ENCODE measurements at regions not wholly inside any gene's neighbourhood (a gene's known extent, or its start where the extent isn't known, plus 50 kb on each side); places are given as distances from the start of the nearest gene placed in this dataset.
"Not testable (repeated sequence)": the region's sequence is repeated elsewhere in the genome, so short reads cannot be mapped to it uniquely, and the experiment has no call there.

- H3K36me3 ChIP-seq (ENCODE audit: insufficient read depth, low read length); POLR2A ChIA-PET (ENCODE audit: partially characterized antibody); intact Hi-C loops (cut with micrococcal nuclease); H3K4me1 ChIP-seq (ENCODE audit: insufficient read depth, low read length); CTCF ChIA-PET (ENCODE audit: partially characterized antibody); DNase-seq; H3K4me1 Mint-ChIP-seq; H3K4me3 Mint-ChIP-seq; H3K36me3 Mint-ChIP-seq; H3K27ac ChIP-seq (ENCODE audit: low read depth, low read length); H3K27me3 Mint-ChIP-seq; H3K9me3 Mint-ChIP-seq; H3K27ac Mint-ChIP-seq; H3K9me3 ChIP-seq (ENCODE audit: control insufficient read depth in 1 of 2, low read length in 2 of 2); H3K27me3 ChIP-seq (ENCODE audit: insufficient read depth, low read length); H3K4me3 ChIP-seq (ENCODE audit: low read length in 2 of 2): not testable (repeated sequence)
Measured at GRCh38 chr12:9402432-9403040, 194.3 kb upstream of the PZP start.

DNA sequence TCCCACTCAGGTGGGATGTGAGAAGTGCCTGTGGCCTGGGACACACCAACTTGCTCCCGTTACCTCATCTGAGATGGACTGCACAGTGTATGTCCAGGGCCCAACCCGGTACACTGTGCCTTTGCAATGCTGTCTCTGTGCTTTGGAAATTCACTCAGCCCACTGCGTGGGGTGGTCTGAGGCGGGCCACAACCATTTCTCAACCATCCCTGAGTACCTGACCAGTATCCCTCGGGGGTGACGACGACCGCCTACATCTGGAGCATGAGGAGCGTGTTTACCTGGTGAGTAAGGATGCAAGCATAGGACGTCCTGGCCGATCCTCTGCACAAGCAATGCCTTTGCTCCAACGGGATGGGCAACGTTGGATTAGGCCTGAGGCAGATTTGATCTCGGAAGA, 188.2 kb upstream of the PZP start:
- H3K4me1 ChIP-seq (ENCODE audit: insufficient read depth, low read length); POLR2A ChIA-PET (ENCODE audit: partially characterized antibody); H3K4me1 Mint-ChIP-seq; H3K9me3 Mint-ChIP-seq; H3K27ac ChIP-seq (ENCODE audit: low read depth, low read length); H3K27ac Mint-ChIP-seq; H3K4me3 Mint-ChIP-seq; CTCF ChIA-PET (ENCODE audit: partially characterized antibody); H3K27me3 ChIP-seq (ENCODE audit: insufficient read depth, low read length); H3K36me3 Mint-ChIP-seq; DNase-seq; H3K36me3 ChIP-seq (ENCODE audit: insufficient read depth, low read length); intact Hi-C loops (cut with micrococcal nuclease); H3K4me3 ChIP-seq (ENCODE audit: low read length in 2 of 2); H3K9me3 ChIP-seq (ENCODE audit: control insufficient read depth in 1 of 2, low read length in 2 of 2): not testable (repeated sequence)
- peaks cover 0 to 11% of the 10 kb centered on the region in 2 donors for H3K27me3 Mint-ChIP-seq

GRCh38 chr12:9395220-9395619, 187.0 kb upstream of the PZP start:
- H3K4me1 ChIP-seq (ENCODE audit: insufficient read depth, low read length); H3K4me3 Mint-ChIP-seq; POLR2A ChIA-PET (ENCODE audit: partially characterized antibody); intact Hi-C loops (cut with micrococcal nuclease); CTCF ChIA-PET (ENCODE audit: partially characterized antibody); H3K27me3 ChIP-seq (ENCODE audit: insufficient read depth, low read length); H3K36me3 ChIP-seq (ENCODE audit: insufficient read depth, low read length); H3K4me1 Mint-ChIP-seq; H3K27ac ChIP-seq (ENCODE audit: low read depth, low read length); DNase-seq; H3K4me3 ChIP-seq (ENCODE audit: low read length in 2 of 2); H3K9me3 ChIP-seq (ENCODE audit: control insufficient read depth in 1 of 2, low read length in 2 of 2); H3K9me3 Mint-ChIP-seq; H3K27ac Mint-ChIP-seq; H3K36me3 Mint-ChIP-seq: not testable (repeated sequence)
- H3K27me3 Mint-ChIP-seq: peaks cover 0 to 11% of the 10 kb centered on the region in 2 donors

- Mint-ChIP-seq H3K27me3 (peaks cover 0 to 11% of the 10 kb centered on the region in 2 donors), H3K4me3 (no peak overlapping the region), H3K36me3 (peaks cover 0 to 7% of the 10 kb centered on the region in 2 donors), H3K4me1 (peaks cover 2 to 4% (median 2%) of the 10 kb centered on the region in 4 donors), H3K27ac (no peak overlapping the region), H3K9me3 (no peaks in the 10 kb centered on the region)
- ChIA-PET POLR2A (ENCODE audit: partially characterized antibody) (no interaction called here), CTCF (ENCODE audit: partially characterized antibody) (no interaction called here)
- no peak for DNase-seq
- Histone ChIP-seq H3K9me3 (ENCODE audit: control insufficient read depth in 1 of 2, low read length in 2 of 2) (no peaks in the 10 kb centered on the region), H3K36me3 (ENCODE audit: insufficient read depth, low read length) (no peaks in the 10 kb centered on the region), H3K4me1 (ENCODE audit: insufficient read depth, low read length) (no peaks in the 10 kb centered on the region), H3K4me3 (ENCODE audit: low read length in 2 of 2) (no peak overlapping the region), H3K27ac (ENCODE audit: low read depth, low read length) (no peak overlapping the region), H3K27me3 (ENCODE audit: insufficient read depth, low read length) (no peaks in the 10 kb centered on the region)
- intact Hi-C loops (cut with micrococcal nuclease): no loop called here
Measured at GRCh38 chr12:9392842-9393241, 184.6 kb upstream of the PZP start.

- Histone ChIP-seq H3K27ac (ENCODE audit: low read depth, low read length) (no peak overlapping the region), H3K4me3 (ENCODE audit: low read length in 2 of 2) (no peak overlapping the region), H3K4me1 (ENCODE audit: insufficient read depth, low read length) (no peaks in the 10 kb centered on the region), H3K36me3 (ENCODE audit: insufficient read depth, low read length) (no peaks in the 10 kb centered on the region), H3K27me3 (ENCODE audit: insufficient read depth, low read length) (no peaks in the 10 kb centered on the region), H3K9me3 (ENCODE audit: control insufficient read depth in 1 of 2, low read length in 2 of 2) (no peaks in the 10 kb centered on the region)
- Mint-ChIP-seq H3K4me3 (no peak overlapping the region), H3K9me3 (no peaks in the 10 kb centered on the region), H3K27ac (no peak overlapping the region), H3K27me3 (peaks cover 0 to 11% of the 10 kb centered on the region in 2 donors), H3K36me3 (peaks cover 0 to 6% of the 10 kb centered on the region in 2 donors), H3K4me1 (peaks cover 9 to 13% (median 10%) of the 10 kb centered on the region in 4 donors)
- DNase-seq: no peak
- intact Hi-C loops (cut with micrococcal nuclease): no loop called here
- ChIA-PET POLR2A (ENCODE audit: partially characterized antibody) (no interaction called here), CTCF (ENCODE audit: partially characterized antibody) (no interaction called here)
Measured at GRCh38 chr12:9391815-9392214, 183.6 kb upstream of the PZP start.

DNA sequence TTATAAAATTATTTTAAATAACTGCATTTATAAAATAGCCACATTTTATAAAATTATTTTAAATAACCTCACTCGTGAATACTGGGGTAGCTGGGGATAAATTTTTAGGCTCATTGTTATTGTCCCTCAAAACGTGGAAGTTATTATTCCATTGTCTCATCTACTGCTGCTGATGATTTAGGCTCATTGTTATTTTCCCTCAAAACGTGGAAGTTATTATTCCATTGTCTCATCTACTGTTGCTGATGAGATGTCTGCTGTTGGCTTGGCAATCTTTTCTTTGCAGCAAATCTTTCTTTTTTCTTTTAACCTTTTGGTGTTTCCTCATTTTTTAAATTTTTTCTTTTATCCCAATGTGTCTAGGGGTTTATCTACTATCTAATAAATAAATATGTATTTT, 182.6 kb upstream of the PZP start:
- ChIA-PET POLR2A (ENCODE audit: partially characterized antibody) (no interaction called here), CTCF (ENCODE audit: partially characterized antibody) (no interaction called here)
- Histone ChIP-seq H3K27me3 (ENCODE audit: insufficient read depth, low read length) (no peaks in the 10 kb centered on the region), H3K4me1 (ENCODE audit: insufficient read depth, low read length) (no peaks in the 10 kb centered on the region), H3K4me3 (ENCODE audit: low read length in 2 of 2) (no peak overlapping the region), H3K27ac (ENCODE audit: low read depth, low read length) (no peak overlapping the region), H3K36me3 (ENCODE audit: insufficient read depth, low read length) (no peaks in the 10 kb centered on the region), H3K9me3 (ENCODE audit: control insufficient read depth in 1 of 2, low read length in 2 of 2) (no peaks in the 10 kb centered on the region)
- H3K4me1 Mint-ChIP-seq: peaks cover 9 to 19% (median 10%) of the 10 kb centered on the region in 4 donors
- H3K4me3 Mint-ChIP-seq: no peak overlapping the region
- intact Hi-C loops (cut with micrococcal nuclease): no loop called here
- H3K9me3 Mint-ChIP-seq: no peaks in the 10 kb centered on the region
- no peak overlapping the region for H3K27ac Mint-ChIP-seq
- DNase-seq: no peak
- no peaks in the 10 kb centered on the region for H3K36me3 Mint-ChIP-seq
- H3K27me3 Mint-ChIP-seq: peaks cover 0 to 9% of the 10 kb centered on the region in 2 donors

GRCh38 chr12:9389796-9390195, 181.6 kb upstream of the PZP start:
- no peaks in the 10 kb centered on the region for H3K36me3 ChIP-seq (ENCODE audit: insufficient read depth, low read length)
- H3K36me3 Mint-ChIP-seq: no peaks in the 10 kb centered on the region
- CTCF ChIA-PET (ENCODE audit: partially characterized antibody): no interaction called here

GRCh38 chr12:9388379-9388778, 180.2 kb upstream of the PZP start:
- Mint-ChIP-seq H3K4me3 (no peak overlapping the region), H3K27ac (peak overlapping the region in 1 of 7 donors; percentile 24), H3K9me3 (no peaks in the 10 kb centered on the region), H3K4me1 (peaks cover 9 to 19% (median 10%) of the 10 kb centered on the region in 4 donors), H3K27me3 (peaks cover 0 to 9% of the 10 kb centered on the region in 2 donors), H3K36me3 (no peaks in the 10 kb centered on the region)
- Histone ChIP-seq H3K4me1 (ENCODE audit: insufficient read depth, low read length) (no peaks in the 10 kb centered on the region), H3K36me3 (ENCODE audit: insufficient read depth, low read length) (no peaks in the 10 kb centered on the region), H3K27me3 (ENCODE audit: insufficient read depth, low read length) (no peaks in the 10 kb centered on the region), H3K9me3 (ENCODE audit: control insufficient read depth in 1 of 2, low read length in 2 of 2) (no peaks in the 10 kb centered on the region), H3K4me3 (ENCODE audit: low read length in 2 of 2) (no peak overlapping the region), H3K27ac (ENCODE audit: low read depth, low read length) (no peak overlapping the region)
- POLR2A ChIA-PET (ENCODE audit: partially characterized antibody): no interaction called here
- DNase-seq: no peak
- intact Hi-C loops (cut with micrococcal nuclease): no loop called here
- CTCF ChIA-PET (ENCODE audit: partially characterized antibody): no interaction called here

More at GRCh38 chr12:9389796-9390195, 181.6 kb upstream of the PZP start:
- Histone ChIP-seq H3K9me3 (ENCODE audit: control insufficient read depth in 1 of 2, low read length in 2 of 2) (no peaks in the 10 kb centered on the region), H3K4me3 (ENCODE audit: low read length in 2 of 2) (no peak overlapping the region), H3K4me1 (ENCODE audit: insufficient read depth, low read length) (no peaks in the 10 kb centered on the region), H3K27me3 (ENCODE audit: insufficient read depth, low read length) (no peaks in the 10 kb centered on the region), H3K27ac (ENCODE audit: low read depth, low read length) (no peak overlapping the region)
- POLR2A ChIA-PET (ENCODE audit: partially characterized antibody): no interaction called here
- Mint-ChIP-seq H3K4me1 (peaks cover 9 to 19% (median 10%) of the 10 kb centered on the region in 4 donors), H3K27me3 (peaks cover 0 to 9% of the 10 kb centered on the region in 2 donors), H3K9me3 (no peaks in the 10 kb centered on the region), H3K4me3 (no peak overlapping the region), H3K27ac (no peak overlapping the region)
- DNase-seq: no peak
- intact Hi-C loops (cut with micrococcal nuclease): no loop called here
